ENCODE measurements at regions not wholly inside any gene's neighbourhood (a gene's known extent, or its start where the extent isn't known, plus 50 kb on each side); places are given as distances from the start of the nearest gene placed in this dataset.
"Not testable (repeated sequence)": the region's sequence is repeated elsewhere in the genome, so short reads cannot be mapped to it uniquely, and the experiment has no call there.

GRCh38 chr18:76604108-76604934 is 109.3 kb upstream of the ZNF516 start:
- H4K20me1 ChIP-seq (ENCODE audit: low read depth), result no peaks in the 10 kb centered on the region
- H3K9ac ChIP-seq, result no peak overlapping the region
- H3K4me1 ChIP-seq, result no peaks in the 10 kb centered on the region
- peak overlapping the region; percentile 1 for H2AFZ ChIP-seq (replicated peaks)
- no peaks in the 10 kb centered on the region for H3F3A ChIP-seq (ENCODE audit: low read depth)
- H3K4me3 ChIP-seq, result no peak overlapping the region
- no peaks in the 10 kb centered on the region for H3K27me3 ChIP-seq
- H3K36me3 ChIP-seq, result no peaks in the 10 kb centered on the region
- no peak overlapping the region for H3K27ac ChIP-seq
- peaks cover 3% of the 10 kb centered on the region for H3K27me3 Mint-ChIP-seq (ENCODE audit: insufficient read depth, low read depth)
- TF ChIP-seq EZH2 (IDR thresholded peaks at IDR 0.05) (no peak), EZH2phosphoT487 (IDR thresholded peaks at IDR 0.05) (no peak), CTCF (IDR thresholded peaks at IDR 0.05) (no peak)
- H3K79me2 ChIP-seq (ENCODE audit: low read depth), result no peaks in the 10 kb centered on the region
- H3K9me3 ChIP-seq (ENCODE audit: low read depth), result no peaks in the 10 kb centered on the region
- H3K36me3 Mint-ChIP-seq, result no peaks in the 10 kb centered on the region
- no peak overlapping the region for H3K27ac Mint-ChIP-seq
- H3K4me2 ChIP-seq, result no peak overlapping the region
- H3K9me3 Mint-ChIP-seq, result peaks cover 5% of the 10 kb centered on the region
- H3K4me3 Mint-ChIP-seq, result no peak overlapping the region
- no peak for DNase-seq (ENCODE audit: low spot score)
- no peaks in the 10 kb centered on the region for H3K4me1 Mint-ChIP-seq

- no peaks in the 10 kb centered on the region for H3K27me3 ChIP-seq
- Mint-ChIP-seq H3K36me3 (no peaks in the 10 kb centered on the region), H3K4me3 (no peak overlapping the region), H3K27ac (no peak overlapping the region), H3K27me3 (ENCODE audit: insufficient read depth, low read depth) (peaks cover 3% of the 10 kb centered on the region), H3K9me3 (peaks cover 9% of the 10 kb centered on the region), H3K4me1 (no peaks in the 10 kb centered on the region)
- H3K4me2 ChIP-seq, result no peak overlapping the region
- no peak for DNase-seq (ENCODE audit: low spot score)
- H3K4me3 ChIP-seq, result no peak overlapping the region
- no peak overlapping the region for H3K9ac ChIP-seq
- no peaks in the 10 kb centered on the region for H3F3A ChIP-seq (ENCODE audit: low read depth)
- TF ChIP-seq EZH2 (IDR thresholded peaks at IDR 0.05) (no peak), CTCF (IDR thresholded peaks at IDR 0.05) (no peak), EZH2phosphoT487 (IDR thresholded peaks at IDR 0.05) (no peak)
- no peaks in the 10 kb centered on the region for H3K79me2 ChIP-seq (ENCODE audit: low read depth)
- no peaks in the 10 kb centered on the region for H3K36me3 ChIP-seq
- H2AFZ ChIP-seq (replicated peaks), result no peak overlapping the region
- H4K20me1 ChIP-seq (ENCODE audit: low read depth), result no peaks in the 10 kb centered on the region
- no peak overlapping the region for H3K27ac ChIP-seq
- no peaks in the 10 kb centered on the region for H3K9me3 ChIP-seq (ENCODE audit: low read depth)
- no peaks in the 10 kb centered on the region for H3K4me1 ChIP-seq
These were observed 107.1 kb upstream of the ZNF516 start for GRCh38 chr18:76602191-76602590.

- H3K9ac ChIP-seq; H3K9me3 Mint-ChIP-seq; H3K4me1 Mint-ChIP-seq; H3K4me1 ChIP-seq; H3K36me3 ChIP-seq; H3F3A ChIP-seq (ENCODE audit: low read depth); DNase-seq (ENCODE audit: low spot score); H2AFZ ChIP-seq (replicated peaks); H3K36me3 Mint-ChIP-seq; H3K79me2 ChIP-seq (ENCODE audit: low read depth); H3K27me3 ChIP-seq; H3K27ac ChIP-seq; H3K4me3 ChIP-seq; H3K27ac Mint-ChIP-seq; H3K9me3 ChIP-seq (ENCODE audit: low read depth); H4K20me1 ChIP-seq (ENCODE audit: low read depth); H3K4me3 Mint-ChIP-seq; H3K4me2 ChIP-seq; H3K27me3 Mint-ChIP-seq (ENCODE audit: insufficient read depth, low read depth): not testable (repeated sequence)
These were observed 105.0 kb upstream of the ZNF516 start for GRCh38 chr18:76600076-76600475.

GRCh38 chr18:76594966-76595365 is 99.9 kb upstream of the ZNF516 start:
- Mint-ChIP-seq H3K27ac (no peak overlapping the region), H3K27me3 (ENCODE audit: insufficient read depth, low read depth) (peaks cover 5% of the 10 kb centered on the region), H3K9me3 (peaks cover 9% of the 10 kb centered on the region), H3K36me3 (no peaks in the 10 kb centered on the region), H3K4me1 (peaks cover 10% of the 10 kb centered on the region), H3K4me3 (no peak overlapping the region)
- H3K36me3 ChIP-seq, result no peaks in the 10 kb centered on the region
- TF ChIP-seq EZH2phosphoT487 (IDR thresholded peaks at IDR 0.05) (no peak), CTCF (IDR thresholded peaks at IDR 0.05) (no peak), EZH2 (IDR thresholded peaks at IDR 0.05) (no peak)
- H3K9me3 ChIP-seq (ENCODE audit: low read depth), result no peaks in the 10 kb centered on the region
- DNase-seq (ENCODE audit: low spot score), result no peak
- H3K9ac ChIP-seq, result no peak overlapping the region
- no peak overlapping the region for H3K4me3 ChIP-seq
- H3K79me2 ChIP-seq (ENCODE audit: low read depth), result no peaks in the 10 kb centered on the region
- H3K4me2 ChIP-seq, result no peak overlapping the region
- no peaks in the 10 kb centered on the region for H3K4me1 ChIP-seq
- H3F3A ChIP-seq (ENCODE audit: low read depth), result no peaks in the 10 kb centered on the region
- H3K27ac ChIP-seq, result no peak overlapping the region
- H3K27me3 ChIP-seq, result no peaks in the 10 kb centered on the region
- no peaks in the 10 kb centered on the region for H4K20me1 ChIP-seq (ENCODE audit: low read depth)
- no peak overlapping the region for H2AFZ ChIP-seq (replicated peaks)

Data from neural progenitor cell (in vitro differentiated cells).